Spleen (tissue), 11 donors: ENCODE measurements at regions not wholly inside any gene's neighbourhood (a gene's known extent, or its start where the extent isn't known, plus 50 kb on each side); places are given as distances from the start of the nearest gene placed in this dataset.

Experiments
- DNase-seq: peaks from one replicate; pipeline ENCODE4 v3.0.0-alpha.2; 2020
- H3K27ac ChIP-seq, 8 donors: fragments of 200-600 bp; sonication (generic) in 7 of 8; 1 replicate in 4 of 8; 2 replicates in 4 of 8; pipeline versions ENCODE4 v1.5.0 to v1.8.0; 2016 to 2021; ENCODE audit warnings: inconsistent platforms in 4 of 8, mild to moderate bottlenecking in 4 of 8, moderate library complexity in 1 of 8
- H3K27me3 ChIP-seq, 7 donors: fragments of 200-600 bp; sonication (generic) in 6 of 7; replicated peaks in 1 of 7; 1 replicate in 4 of 7; 2 replicates in 3 of 7; pipeline versions ENCODE4 v1.5.0 to v1.8.0; 2016 to 2021; ENCODE audit warnings: inconsistent platforms in 3 of 7, mild to moderate bottlenecking in 1 of 7
- H3K36me3 ChIP-seq, 6 donors: fragments of 200-600 bp; sonication (generic) in 5 of 6; 1 replicate in 4 of 6; 2 replicates in 2 of 6; pipeline versions ENCODE4 v1.5.0 to v1.8.0; 2016 to 2021; ENCODE audit warnings: inconsistent platforms in 2 of 6
- H3K4me1 ChIP-seq, 6 donors: fragments of 200-600 bp; sonication (generic) in 5 of 6; 1 replicate in 3 of 6; 2 replicates in 3 of 6; pipeline versions ENCODE4 v1.5.0 to v1.8.0; 2016 to 2021; ENCODE audit warnings: inconsistent platforms in 3 of 6
- H3K4me3 ChIP-seq, 8 donors: fragments of 200-600 bp; sonication (generic) in 7 of 8; 1 replicate in 4 of 8; 2 replicates in 4 of 8; pipeline versions ENCODE4 v1.5.0 to v1.8.0; 2016 to 2021; ENCODE audit warnings: inconsistent platforms in 4 of 8, mild to moderate bottlenecking in 4 of 8, moderate library complexity in 2 of 8
- H3K9me3 ChIP-seq, 8 donors: fragments of 200-600 bp; sonication (generic) in 7 of 8; 1 replicate in 4 of 8; 2 replicates in 4 of 8; pipeline versions ENCODE4 v1.5.0 to v1.8.0; 2016 to 2021; ENCODE audit warnings: inconsistent platforms in 4 of 8
- POLR2A ChIP-seq, 3 donors: fragments of 450-650 bp; IDR thresholded peaks; one replicate each; pipeline ENCODE4 v1.5.1; 2017; ENCODE audit warnings: antibody characterized with exemption in 3 of 3, mild to moderate bottlenecking in 1 of 3
- POLR2AphosphoS5 ChIP-seq, 3 donors: sonication (generic); formaldehyde crosslinking; IDR thresholded peaks; one replicate each; pipeline ENCODE4 v1.5.1; 2017; ENCODE audit warnings: antibody characterized with exemption in 3 of 3
- WGBS, 5 donors: extraction: QIAGEN DNeasy Blood & Tissue Kit in 3 of 5; methylation state at CpG; one replicate each; pipeline versions ENCODE4 v1.1.5 to v1.1.7; 2013 to 2018; 5-methylcytosine and 5-hydroxymethylcytosine counted together
- intact Hi-C: fragments of 100-400 bp; cut with DNase I; formaldehyde crosslinking; loops from one replicate; pipeline ENCODE4 v1.15.0; 2023; ENCODE audit warnings: low total_unique reads
- TF ChIP-seq, protein P1 (sequence below), 11 experiments: fragments of 200-600 bp in 7 of 11; fragments of 450-650 bp in 4 of 11; sonication (generic) in 4 of 11; IDR thresholded peaks in 8 of 11; conservative IDR thresholded peaks in 3 of 11; 1 replicate in 7 of 11; 2 replicates in 4 of 11; pipeline versions ENCODE4 v1.4.0 to v1.8.0; 2016 to 2021; ENCODE audit warnings: antibody characterized with exemption in 11 of 11, inconsistent platforms in 4 of 11, mild to moderate bottlenecking in 1 of 11
- donor health status: healthy with polysubstance abuse.
- donor health status: DM: no; HTN: no; CAD: no; lungs with moderate emphysema.
- donor health status: DM: no; HTN: no; CAD: no.
- donor health status: Bipolar disorder and iron deficiency.
- donor health status: healthy.
- donor health status: DM: no; HTN: no; CAD: no.
- donor health status: DM: yes; HTN: yes; CAD: no.

- Histone ChIP-seq H3K4me3 (no peak overlapping the region), H3K27me3 (no peaks in the 10 kb centered on the region), H3K4me1 (no peaks in the 10 kb centered on the region), H3K9me3 (no peaks in the 10 kb centered on the region), H3K36me3 (no peaks in the 10 kb centered on the region), H3K27ac (no peak overlapping the region)
- no peak for DNase-seq
- intact Hi-C loops = no loop called here
- TF ChIP-seq, protein P1, sequence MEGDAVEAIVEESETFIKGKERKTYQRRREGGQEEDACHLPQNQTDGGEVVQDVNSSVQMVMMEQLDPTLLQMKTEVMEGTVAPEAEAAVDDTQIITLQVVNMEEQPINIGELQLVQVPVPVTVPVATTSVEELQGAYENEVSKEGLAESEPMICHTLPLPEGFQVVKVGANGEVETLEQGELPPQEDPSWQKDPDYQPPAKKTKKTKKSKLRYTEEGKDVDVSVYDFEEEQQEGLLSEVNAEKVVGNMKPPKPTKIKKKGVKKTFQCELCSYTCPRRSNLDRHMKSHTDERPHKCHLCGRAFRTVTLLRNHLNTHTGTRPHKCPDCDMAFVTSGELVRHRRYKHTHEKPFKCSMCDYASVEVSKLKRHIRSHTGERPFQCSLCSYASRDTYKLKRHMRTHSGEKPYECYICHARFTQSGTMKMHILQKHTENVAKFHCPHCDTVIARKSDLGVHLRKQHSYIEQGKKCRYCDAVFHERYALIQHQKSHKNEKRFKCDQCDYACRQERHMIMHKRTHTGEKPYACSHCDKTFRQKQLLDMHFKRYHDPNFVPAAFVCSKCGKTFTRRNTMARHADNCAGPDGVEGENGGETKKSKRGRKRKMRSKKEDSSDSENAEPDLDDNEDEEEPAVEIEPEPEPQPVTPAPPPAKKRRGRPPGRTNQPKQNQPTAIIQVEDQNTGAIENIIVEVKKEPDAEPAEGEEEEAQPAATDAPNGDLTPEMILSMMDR (IDR thresholded peaks at IDR 0.05 in 8 of 11, conservative IDR thresholded peaks at IDR 0.05 in 3 of 11) = no peak
- TF ChIP-seq POLR2A (IDR thresholded peaks at IDR 0.05) (no peak), POLR2AphosphoS5 (IDR thresholded peaks at IDR 0.05) (no peak)
These were observed 80.6 kb upstream of the GLS start for GRCh38 chr2:190799999-190800398.

- Histone ChIP-seq H3K4me3 (no peak overlapping the region), H3K4me1 (no peaks in the 10 kb centered on the region), H3K27me3 (no peaks in the 10 kb centered on the region), H3K9me3 (no peaks in the 10 kb centered on the region), H3K36me3 (no peaks in the 10 kb centered on the region), H3K27ac (no peak overlapping the region)
- intact Hi-C loops = no loop called here
- TF ChIP-seq POLR2AphosphoS5 (IDR thresholded peaks at IDR 0.05) = no peak
- TF ChIP-seq, protein P1 (IDR thresholded peaks at IDR 0.05 in 8 of 11, conservative IDR thresholded peaks at IDR 0.05 in 3 of 11) = no peak
- TF ChIP-seq POLR2A (IDR thresholded peaks at IDR 0.05) = no peak
- WGBS, 5 donors = 89 to 98% (median 91%) methylated on average over 1 of the region's 1 CpG
- DNase-seq = no peak
These were observed 80.1 kb upstream of the GLS start for GRCh38 chr2:190800528-190800927.

- H3K27ac ChIP-seq = no peak overlapping the region
- H3K9me3 ChIP-seq = no peaks in the 10 kb centered on the region
- H3K36me3 ChIP-seq = no peaks in the 10 kb centered on the region
- TF ChIP-seq POLR2AphosphoS5 (IDR thresholded peaks at IDR 0.05) (no peak), POLR2A (IDR thresholded peaks at IDR 0.05) (no peak)
- TF ChIP-seq, protein P1 (IDR thresholded peaks at IDR 0.05 in 8 of 11, conservative IDR thresholded peaks at IDR 0.05 in 3 of 11) = no peak
- H3K4me3 ChIP-seq = no peak overlapping the region
- intact Hi-C loops = no loop called here
- WGBS, 5 donors = 81 to 91% (median 87%) methylated on average over 3 of the region's 3 CpGs
- H3K27me3 ChIP-seq = no peaks in the 10 kb centered on the region
- DNase-seq = no peak
- peaks cover 0 to under 1% (median 0%) of the 10 kb centered on the region in 6 donors for H3K4me1 ChIP-seq
These were observed 78.5 kb upstream of the GLS start for GRCh38 chr2:190802129-190802528.

DNA sequence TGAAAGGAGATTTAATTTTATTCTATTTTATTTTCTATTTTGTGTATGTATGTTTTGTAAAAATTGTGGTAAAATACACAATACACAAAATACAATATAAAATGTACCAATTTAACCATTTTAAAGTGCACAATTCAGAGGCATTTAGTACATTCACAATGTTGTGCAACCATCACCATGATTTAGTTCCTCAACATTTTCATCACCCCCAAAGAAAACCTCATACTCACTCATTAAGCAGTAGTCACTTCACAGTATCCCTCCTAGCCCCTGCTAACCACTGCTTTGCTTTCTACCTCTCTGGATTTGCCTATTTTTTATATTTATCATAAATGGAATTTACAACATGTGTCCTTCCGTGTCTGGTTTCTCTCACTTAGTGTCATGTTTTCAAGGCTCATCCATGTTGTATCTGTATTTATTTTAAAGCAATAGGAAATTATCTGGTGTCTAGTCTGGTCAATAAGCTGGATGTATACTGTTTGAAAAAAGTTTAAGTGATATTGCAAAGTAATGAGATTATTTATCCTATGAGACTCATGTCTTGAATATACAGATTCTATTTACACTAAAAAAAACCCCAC is 77.9 kb upstream of the GLS start:
- no peak for DNase-seq
- no peaks in the 10 kb centered on the region for H3K27me3 ChIP-seq
- no peak overlapping the region for H3K4me3 ChIP-seq
- TF ChIP-seq, protein P1 (IDR thresholded peaks at IDR 0.05 in 8 of 11, conservative IDR thresholded peaks at IDR 0.05 in 3 of 11) = no peak
- TF ChIP-seq POLR2A (IDR thresholded peaks at IDR 0.05) (no peak), POLR2AphosphoS5 (IDR thresholded peaks at IDR 0.05) (no peak)
- H3K9me3 ChIP-seq = no peaks in the 10 kb centered on the region
- H3K27ac ChIP-seq = no peak overlapping the region
- intact Hi-C loops = no loop called here
- H3K4me1 ChIP-seq = peaks cover 0 to 6% (median 0%) of the 10 kb centered on the region in 6 donors
- no peaks in the 10 kb centered on the region for H3K36me3 ChIP-seq
- 88 to 100% (median 93%) methylated on average over 1 of the region's 1 CpG for WGBS, 5 donors
